HG02623 (cell line): ENCODE measurements at regions not wholly inside any gene's neighbourhood (a gene's known extent, or its start where the extent isn't known, plus 50 kb on each side); places are given as distances from the start of the nearest gene placed in this dataset.
"Not testable (repeated sequence)": the region's sequence is repeated elsewhere in the genome, so short reads cannot be mapped to it uniquely, and the experiment has no call there.

Experiments
- ATAC-seq: cut with Tn5 transposase; IDR thresholded peaks from one replicate; pipeline ENCODE4 v1.9.1; 2021; ENCODE audit warnings: moderate library complexity; ENCODE audit not compliant: unreplicated experiment

GRCh38 chr3:115384381-115384780 is 237.3 kb upstream of the ZBTB20 start:
- no peak for ATAC-seq

- ATAC-seq, result no peak
Measured at GRCh38 chr3:115385774-115386730, 237.3 kb upstream of the GAP43 start.

GRCh38 chr3:115388166-115388565 is 235.1 kb upstream of the GAP43 start:
- ATAC-seq, result no peak

GRCh38 chr3:115388811-115389210 is 234.5 kb upstream of the GAP43 start:
- no peak for ATAC-seq

GRCh38 chr3:115396801-115397200 is 226.5 kb upstream of the GAP43 start:
- no peak for ATAC-seq

- ATAC-seq, result no peak
Measured at GRCh38 chr3:115397433-115397832, 225.9 kb upstream of the GAP43 start.

- no peak for ATAC-seq
Measured at GRCh38 chr3:115398506-115398905, 224.8 kb upstream of the GAP43 start.

- ATAC-seq, result no peak
Measured at GRCh38 chr3:115399750-115400149, 223.6 kb upstream of the GAP43 start.

GRCh38 chr3:115401298-115401697 is 222.0 kb upstream of the GAP43 start:
- ATAC-seq, result no peak

GRCh38 chr3:115401851-115402501 is 221.3 kb upstream of the GAP43 start:
- ATAC-seq, result no peak

GRCh38 chr3:115402651-115403050 is 220.7 kb upstream of the GAP43 start:
- ATAC-seq, result no peak

GRCh38 chr3:115403786-115404185 is 219.5 kb upstream of the GAP43 start:
- no peak for ATAC-seq

GRCh38 chr3:115409596-115409995 is 213.7 kb upstream of the GAP43 start:
- no peak for ATAC-seq

- ATAC-seq, result not testable (repeated sequence)
Measured at GRCh38 chr3:115414610-115415009, 208.7 kb upstream of the GAP43 start.

- no peak for ATAC-seq
Measured at GRCh38 chr3:115415246-115415996, 207.9 kb upstream of the GAP43 start.

- ATAC-seq, result no peak
Measured at GRCh38 chr3:115418583-115418982, 204.7 kb upstream of the GAP43 start.

GRCh38 chr3:115420086-115420485 is 203.2 kb upstream of the GAP43 start:
- ATAC-seq, result no peak

GRCh38 chr3:115423170-115423569 is 200.1 kb upstream of the GAP43 start:
- no peak for ATAC-seq

- ATAC-seq, result no peak
Measured at GRCh38 chr3:115428841-115429240, 194.5 kb upstream of the GAP43 start.

GRCh38 chr3:115436767-115437301 is 186.5 kb upstream of the GAP43 start:
- ATAC-seq, result no peak

- ATAC-seq, result no peak
Measured at GRCh38 chr3:115438799-115439198, 184.5 kb upstream of the GAP43 start.
